AG10803 (cell line): ENCODE measurements at regions not wholly inside any gene's neighbourhood (a gene's known extent, or its start where the extent isn't known, plus 50 kb on each side); places are given as distances from the start of the nearest gene placed in this dataset.

ENCODE experiments used
- DNase-seq: peaks from one replicate; pipeline ENCODE4 v3.0.0; 2010; ENCODE audit warnings: low read depth
- H3K4me3 ChIP-seq: 2 replicates; pipeline ENCODE4 v1.5.1; 2011; ENCODE audit warnings: mild to moderate bottlenecking, low read length, control low read depth
- CTCF ChIP-seq: conservative IDR thresholded peaks from 2 replicates; pipeline ENCODE4 v1.5.1; 2011; ENCODE audit warnings: mild to moderate bottlenecking, low read length, control low read depth, inconsistent platforms

GRCh38 chr4:159677521-159677920, 574.6 kb downstream of the RAPGEF2 start:
- H3K4me3 ChIP-seq: no peak overlapping the region
- DNase-seq: no peak
- no peak for TF ChIP-seq CTCF

DNA sequence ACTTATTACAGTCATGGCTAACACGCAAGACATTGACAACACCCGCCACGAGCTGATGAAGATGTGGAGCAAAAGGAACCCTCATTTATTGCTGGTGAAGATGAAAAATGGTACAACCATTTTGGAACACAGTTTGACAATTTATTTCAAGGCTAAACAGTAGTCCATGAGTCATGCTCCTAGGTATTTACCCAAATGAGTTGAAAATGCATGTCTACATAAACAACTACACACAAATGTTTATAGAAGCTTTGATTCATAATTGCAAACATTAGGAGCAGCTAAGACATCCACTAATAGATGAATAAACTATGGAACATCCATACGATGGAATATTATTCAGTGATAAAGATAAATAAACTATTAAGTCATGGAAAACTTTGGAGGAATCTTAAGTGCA, 580.1 kb downstream of the RAPGEF2 start:
- H3K4me3 ChIP-seq: no peak overlapping the region
- TF ChIP-seq CTCF: no peak
- DNase-seq: no peak

DNA sequence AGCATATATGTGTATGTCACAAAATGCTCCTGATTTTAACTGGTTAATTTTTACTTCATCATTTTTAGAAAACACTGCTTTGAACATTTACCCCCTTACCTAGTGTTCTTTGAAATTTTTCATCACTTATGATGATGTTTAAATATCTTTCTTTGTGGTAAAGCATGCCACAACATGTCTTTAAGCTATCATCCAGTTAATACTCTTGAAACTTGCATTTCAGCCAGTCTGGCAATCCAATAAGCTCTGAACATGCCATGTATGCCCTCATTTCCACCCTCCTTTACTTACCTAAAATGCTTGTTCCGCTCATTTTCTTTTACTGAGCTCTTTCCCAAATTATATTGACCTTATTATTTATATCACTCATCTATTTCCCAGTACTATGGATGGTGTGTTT, 581.2 kb downstream of the RAPGEF2 start:
- H3K4me3 ChIP-seq: no peak overlapping the region
- TF ChIP-seq CTCF: no peak
- no peak for DNase-seq

DNA sequence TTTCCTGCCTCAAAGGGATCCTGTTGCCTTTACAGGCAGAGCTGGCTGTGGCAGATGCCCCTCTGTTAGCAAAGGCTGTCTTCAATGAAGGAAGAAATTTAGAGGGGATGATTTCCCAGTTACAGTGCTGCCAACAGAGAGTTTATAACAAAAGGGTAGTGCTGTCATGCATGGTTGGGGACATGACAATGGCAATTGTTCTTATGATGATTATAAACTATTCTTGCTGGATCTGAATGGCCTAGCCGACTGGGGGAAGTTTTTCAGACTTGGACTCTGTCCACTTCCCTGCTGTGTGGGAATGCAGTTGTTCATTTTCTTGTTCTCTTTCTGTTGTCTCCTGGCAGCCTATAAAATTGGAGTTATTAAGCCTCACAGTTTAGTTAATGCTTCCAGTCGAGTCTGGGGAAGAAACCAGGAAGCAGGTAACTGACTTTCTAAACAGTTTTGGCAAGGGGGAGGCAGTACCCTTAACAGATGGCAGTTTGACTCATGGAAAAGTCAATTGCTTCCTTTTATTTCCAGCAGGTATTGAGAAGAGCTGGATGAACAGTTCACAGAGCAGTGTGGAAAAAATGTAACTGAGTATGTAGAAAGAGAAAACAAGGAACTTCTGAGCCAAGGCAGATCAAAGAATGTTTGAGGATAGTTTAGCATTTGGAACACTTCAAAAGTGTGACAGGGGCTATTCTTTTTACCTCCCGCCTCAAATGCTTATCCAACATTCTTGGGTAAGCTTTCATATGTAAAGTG, 582.6 kb downstream of the RAPGEF2 start:
- no peak for TF ChIP-seq CTCF
- no peak for DNase-seq
- no peak overlapping the region for H3K4me3 ChIP-seq

DNA sequence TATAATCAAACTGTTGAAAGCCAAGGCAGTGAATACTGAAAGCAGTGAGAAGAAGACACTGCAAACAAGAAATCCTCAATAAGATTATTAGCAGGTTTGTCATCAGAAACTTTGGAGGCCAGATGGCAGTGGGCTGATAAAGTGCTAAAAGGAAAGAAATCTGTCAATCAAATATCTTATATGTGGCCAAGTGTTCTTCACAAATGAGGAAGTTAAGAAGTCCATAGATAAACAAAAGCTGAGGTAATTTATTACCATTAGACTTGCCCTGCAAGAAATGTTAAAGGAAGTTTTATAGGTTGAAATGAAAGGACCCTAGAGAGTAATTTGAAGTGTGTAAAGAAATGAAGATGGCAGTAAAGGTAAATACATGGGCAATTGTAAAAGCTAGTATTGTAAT, 586.6 kb downstream of the RAPGEF2 start:
- no peak overlapping the region for H3K4me3 ChIP-seq
- no peak for TF ChIP-seq CTCF
- no peak for DNase-seq

DNA sequence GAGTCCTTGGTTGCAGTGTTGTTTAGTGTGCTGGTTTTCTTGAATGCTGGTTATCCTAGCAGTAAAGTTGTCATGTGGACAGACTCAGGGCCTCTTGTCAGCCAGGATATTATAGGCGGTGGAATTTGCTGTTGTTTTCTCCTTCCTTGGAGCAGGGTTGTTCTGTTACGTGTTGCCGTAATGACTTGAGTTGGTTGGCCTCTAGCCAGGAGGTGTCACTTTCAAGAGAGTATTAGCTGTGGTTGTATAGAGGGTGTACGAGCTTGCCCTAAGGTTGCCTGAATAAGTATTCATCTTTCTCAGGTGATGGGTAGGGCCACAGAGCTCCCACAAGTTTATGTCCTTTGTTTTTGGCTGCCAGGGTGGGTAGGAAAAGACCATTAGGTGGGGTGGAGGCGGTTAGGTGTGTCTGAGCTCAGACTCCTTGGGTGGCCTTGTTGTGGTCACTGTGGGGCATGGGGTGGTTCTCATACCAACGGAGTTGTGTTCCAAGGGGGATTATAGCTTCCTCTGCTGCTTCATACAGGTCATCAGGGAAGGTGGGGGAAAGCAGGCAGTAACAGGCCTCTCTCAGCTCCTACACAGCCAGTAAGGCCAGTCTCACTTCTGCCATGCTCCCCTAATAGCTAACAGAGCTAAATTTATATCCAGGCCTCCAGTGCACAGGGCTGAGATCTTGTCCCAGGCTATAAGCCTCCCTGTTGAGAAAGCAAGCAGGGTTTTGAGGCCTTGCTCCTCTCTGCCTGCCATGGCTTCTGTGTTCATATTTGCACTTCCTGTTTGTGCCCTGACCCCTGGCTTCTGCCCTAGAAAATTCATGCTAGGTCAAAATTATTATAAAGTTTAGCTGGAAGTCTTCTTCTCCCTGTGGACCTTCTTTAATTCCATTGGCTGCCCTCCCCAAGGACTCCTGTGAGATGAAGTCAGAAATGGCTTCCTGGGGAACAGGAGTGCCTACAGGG, 594.7 kb downstream of the RAPGEF2 start:
- TF ChIP-seq CTCF: no peak
- no peak for DNase-seq
- H3K4me3 ChIP-seq: no peak overlapping the region
